Stimulated activated CD4-positive, alpha-beta T cell treated with anti-CD3 and anti-CD28 coated beads, Interleukin-2, amount 100 ng/mL, for 24 hours (primary cell): ENCODE measurements at regions not wholly inside any gene's neighbourhood (a gene's known extent, or its start where the extent isn't known, plus 50 kb on each side); places are given as distances from the start of the nearest gene placed in this dataset.

Experiments
- DNase-seq, 2 donors: peaks; one replicate each; pipeline ENCODE4 v3.0.0-alpha.2; 2020

- DNase-seq = no peak
Measured at GRCh38 chr5:173744551-173744950, 128.1 kb upstream of the BOD1 start.

GRCh38 chr5:173745123-173745522, 128.7 kb upstream of the BOD1 start:
- DNase-seq = no peak

GRCh38 chr5:173745557-173745956, 129.1 kb upstream of the BOD1 start:
- no peak for DNase-seq

- DNase-seq = no peak
Measured at GRCh38 chr5:173746047-173746646, 129.7 kb upstream of the BOD1 start.

- no peak for DNase-seq
Measured at GRCh38 chr5:173747876-173748275, 131.4 kb upstream of the BOD1 start.

GRCh38 chr5:173750538-173751265, 134.3 kb upstream of the BOD1 start:
- no peak for DNase-seq

GRCh38 chr5:173751266-173751600, 134.8 kb upstream of the BOD1 start:
- no peak for DNase-seq

GRCh38 chr5:173752653-173753052, 135.5 kb upstream of the CPEB4 start:
- DNase-seq = no peak

GRCh38 chr5:173753307-173754168, 134.6 kb upstream of the CPEB4 start:
- DNase-seq = no peak

- no peak for DNase-seq
Measured at GRCh38 chr5:173755319-173755718, 132.8 kb upstream of the CPEB4 start.

GRCh38 chr5:173757403-173758209, 130.5 kb upstream of the CPEB4 start:
- DNase-seq = no peak

- DNase-seq = no peak
Measured at GRCh38 chr5:173758676-173759075, 129.5 kb upstream of the CPEB4 start.

- DNase-seq = no peak
Measured at GRCh38 chr5:173759691-173760090, 128.5 kb upstream of the CPEB4 start.

- DNase-seq = no peak
Measured at GRCh38 chr5:173760461-173761177, 127.5 kb upstream of the CPEB4 start.

GRCh38 chr5:173761178-173761513, 127.0 kb upstream of the CPEB4 start:
- no peak for DNase-seq

- no peak for DNase-seq
Measured at GRCh38 chr5:173762045-173762444, 126.1 kb upstream of the CPEB4 start.

GRCh38 chr5:173762930-173763329, 125.2 kb upstream of the CPEB4 start:
- no peak for DNase-seq

- DNase-seq = no peak
Measured at GRCh38 chr5:173763410-173763809, 124.7 kb upstream of the CPEB4 start.

GRCh38 chr5:173764332-173765028, 123.7 kb upstream of the CPEB4 start:
- no peak for DNase-seq

- DNase-seq = no peak
Measured at GRCh38 chr5:173765029-173765644, 123.0 kb upstream of the CPEB4 start.

GRCh38 chr5:173765661-173766060, 122.5 kb upstream of the CPEB4 start:
- DNase-seq = no peak
